Sigmoid colon (tissue), 6 donors: ENCODE measurements at regions not wholly inside any gene's neighbourhood (a gene's known extent, or its start where the extent isn't known, plus 50 kb on each side); places are given as distances from the start of the nearest gene placed in this dataset.

Experiments
- DNase-seq: peaks from one replicate; pipeline ENCODE4 v3.0.0-alpha.2; 2019
- H3K27ac ChIP-seq, 4 donors: fragments of 200-600 bp; sonication (generic); one replicate each; pipeline ENCODE4 v1.5.1; 2016 to 2019; ENCODE audit warnings: mild to moderate bottlenecking in 1 of 4
- H3K27me3 ChIP-seq, 3 donors: fragments of 200-600 bp; sonication (generic); one replicate each; pipeline ENCODE4 v1.5.1; 2019; ENCODE audit warnings: mild to moderate bottlenecking in 1 of 3
- H3K36me3 ChIP-seq, 4 donors: fragments of 200-600 bp; sonication (generic); one replicate each; pipeline ENCODE4 v1.5.1; 2016 to 2019
- H3K4me1 ChIP-seq, 4 donors: fragments of 200-600 bp; sonication (generic); one replicate each; pipeline ENCODE4 v1.5.1; 2017 to 2019
- H3K4me3 ChIP-seq, 4 donors: fragments of 200-600 bp; sonication (generic); one replicate each; pipeline ENCODE4 v1.5.1; 2017 to 2019; ENCODE audit warnings: mild to moderate bottlenecking in 2 of 4, moderate library complexity in 1 of 4
- H3K9me3 ChIP-seq, 4 donors: fragments of 200-600 bp in 3 of 4; sonication (generic) in 3 of 4; one replicate each; pipeline versions ENCODE4 v1.5.1 to v1.6.1; 2013 to 2019
- EP300 ChIP-seq, 4 donors: sonication (generic); formaldehyde crosslinking; IDR thresholded peaks; one replicate each; pipeline ENCODE4 v1.6.1; 2017; ENCODE audit warnings: antibody characterized with exemption in 4 of 4
- POLR2A ChIP-seq, 2 donors: fragments of 450-650 bp; IDR thresholded peaks; one replicate each; pipeline ENCODE4 v1.6.1; 2016; ENCODE audit warnings: antibody characterized with exemption in 2 of 2, mild to moderate bottlenecking in 2 of 2, moderate library complexity in 2 of 2
- POLR2AphosphoS5 ChIP-seq, 4 donors: sonication (generic); formaldehyde crosslinking; IDR thresholded peaks; one replicate each; pipeline ENCODE4 v1.6.1; 2017; ENCODE audit warnings: antibody characterized with exemption in 4 of 4
- WGBS, 2 donors: extraction: QIAGEN DNeasy Blood & Tissue Kit; methylation state at CpG; one replicate each; pipeline ENCODE4 v1.1.7; 2013; 5-methylcytosine and 5-hydroxymethylcytosine counted together
- intact Hi-C: fragments of 100-400 bp; cut with DNase I; formaldehyde crosslinking; loops from one replicate; pipeline ENCODE4 v1.15.1; 2023
- TF ChIP-seq, protein P1 (sequence below), 4 experiments: fragments of 450-650 bp in 3 of 4; fragments of 200-600 bp in 1 of 4; IDR thresholded peaks; one replicate each; pipeline ENCODE4 v1.5.1; 2016 to 2019; ENCODE audit warnings: antibody characterized with exemption in 4 of 4, mild to moderate bottlenecking in 3 of 4, moderate library complexity in 2 of 4
- donor health status: healthy with polysubstance abuse.
- donor health status: healthy.

DNA sequence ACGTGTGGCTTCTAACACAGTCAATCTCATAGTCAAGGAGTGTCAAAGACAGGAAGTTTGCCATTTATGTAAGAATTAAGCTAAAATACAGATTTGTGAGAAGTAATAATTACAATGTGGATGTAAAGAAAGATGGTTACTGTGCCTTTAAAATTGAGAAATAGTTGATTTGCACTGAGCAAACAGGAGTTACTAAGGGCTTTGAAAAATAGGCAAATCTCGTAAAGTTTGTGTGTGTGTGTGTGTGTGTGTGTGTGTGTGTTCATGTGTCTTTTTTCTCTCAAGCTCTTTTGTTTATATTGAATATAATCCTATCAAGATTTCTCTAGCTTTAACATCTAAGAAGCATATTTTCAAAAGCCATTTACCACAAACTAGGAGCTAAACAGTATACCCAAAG, 2284.5 kb downstream of the LRRC4C start:
- H3K4me1 ChIP-seq: no peaks in the 10 kb centered on the region
- TF ChIP-seq EP300 (IDR thresholded peaks at IDR 0.05) (no peak), POLR2A (IDR thresholded peaks at IDR 0.05) (no peak), POLR2AphosphoS5 (IDR thresholded peaks at IDR 0.05) (no peak)
- TF ChIP-seq, protein P1, sequence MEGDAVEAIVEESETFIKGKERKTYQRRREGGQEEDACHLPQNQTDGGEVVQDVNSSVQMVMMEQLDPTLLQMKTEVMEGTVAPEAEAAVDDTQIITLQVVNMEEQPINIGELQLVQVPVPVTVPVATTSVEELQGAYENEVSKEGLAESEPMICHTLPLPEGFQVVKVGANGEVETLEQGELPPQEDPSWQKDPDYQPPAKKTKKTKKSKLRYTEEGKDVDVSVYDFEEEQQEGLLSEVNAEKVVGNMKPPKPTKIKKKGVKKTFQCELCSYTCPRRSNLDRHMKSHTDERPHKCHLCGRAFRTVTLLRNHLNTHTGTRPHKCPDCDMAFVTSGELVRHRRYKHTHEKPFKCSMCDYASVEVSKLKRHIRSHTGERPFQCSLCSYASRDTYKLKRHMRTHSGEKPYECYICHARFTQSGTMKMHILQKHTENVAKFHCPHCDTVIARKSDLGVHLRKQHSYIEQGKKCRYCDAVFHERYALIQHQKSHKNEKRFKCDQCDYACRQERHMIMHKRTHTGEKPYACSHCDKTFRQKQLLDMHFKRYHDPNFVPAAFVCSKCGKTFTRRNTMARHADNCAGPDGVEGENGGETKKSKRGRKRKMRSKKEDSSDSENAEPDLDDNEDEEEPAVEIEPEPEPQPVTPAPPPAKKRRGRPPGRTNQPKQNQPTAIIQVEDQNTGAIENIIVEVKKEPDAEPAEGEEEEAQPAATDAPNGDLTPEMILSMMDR (IDR thresholded peaks at IDR 0.05): no peak
- H3K9me3 ChIP-seq: no peaks in the 10 kb centered on the region
- DNase-seq: no peak
- WGBS, 2 donors: 25 to 50% methylated on average over 2 of the region's 2 CpGs
- intact Hi-C loops: no loop called here
- no peaks in the 10 kb centered on the region for H3K27me3 ChIP-seq
- H3K4me3 ChIP-seq: no peak overlapping the region
- H3K27ac ChIP-seq: no peak overlapping the region
- no peaks in the 10 kb centered on the region for H3K36me3 ChIP-seq

DNA sequence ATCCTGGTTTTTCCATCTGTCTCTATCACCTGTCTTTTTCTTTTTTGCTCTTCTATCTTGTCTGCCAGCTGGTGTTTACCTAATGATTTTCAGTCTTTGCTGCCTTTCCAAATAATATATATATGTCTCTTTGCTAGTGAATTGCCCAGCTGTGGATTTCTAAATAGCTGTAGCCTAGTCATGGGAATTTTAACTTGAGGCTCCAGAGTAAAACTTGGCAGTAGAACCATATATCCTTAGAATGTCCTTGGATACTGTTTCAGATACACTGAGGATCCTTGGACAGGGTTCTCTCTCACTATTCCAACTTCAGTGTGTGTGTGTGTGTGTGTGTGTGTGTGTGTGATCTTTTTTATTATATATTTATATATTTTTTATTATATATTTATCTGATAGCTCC, 2285.3 kb downstream of the LRRC4C start:
- Histone ChIP-seq H3K4me3 (no peak overlapping the region), H3K27me3 (no peaks in the 10 kb centered on the region), H3K4me1 (no peaks in the 10 kb centered on the region), H3K27ac (no peak overlapping the region), H3K9me3 (no peaks in the 10 kb centered on the region), H3K36me3 (no peaks in the 10 kb centered on the region)
- intact Hi-C loops: no loop called here
- DNase-seq: no peak
- TF ChIP-seq POLR2A (IDR thresholded peaks at IDR 0.05): no peak
- TF ChIP-seq POLR2AphosphoS5 (IDR thresholded peaks at IDR 0.05): no peak
- no peak for TF ChIP-seq EP300 (IDR thresholded peaks at IDR 0.05)
- TF ChIP-seq, protein P1 (IDR thresholded peaks at IDR 0.05): no peak

DNA sequence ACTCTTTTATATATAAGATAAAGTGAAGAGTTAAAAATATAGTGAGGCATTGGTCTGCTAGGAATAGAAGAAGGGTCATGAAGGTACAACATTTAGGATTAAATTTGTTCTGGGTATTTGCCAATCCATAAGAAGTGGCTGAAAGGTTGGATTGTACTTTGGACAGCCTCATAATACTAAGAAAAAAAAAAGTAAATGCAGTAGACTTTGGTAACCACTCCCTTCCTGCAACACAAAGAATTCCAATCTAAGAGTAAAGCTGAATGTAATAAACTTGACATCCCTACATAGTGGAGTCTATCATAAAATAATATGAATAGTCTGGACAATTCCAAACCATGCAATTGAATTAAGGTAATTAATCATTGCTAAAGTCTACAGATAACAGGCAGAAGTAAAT, 2294.4 kb downstream of the LRRC4C start:
- intact Hi-C loops: no loop called here
- Histone ChIP-seq H3K27me3 (no peaks in the 10 kb centered on the region), H3K9me3 (no peaks in the 10 kb centered on the region), H3K4me3 (no peak overlapping the region), H3K27ac (no peak overlapping the region), H3K36me3 (no peaks in the 10 kb centered on the region), H3K4me1 (no peaks in the 10 kb centered on the region)
- no peak for TF ChIP-seq POLR2AphosphoS5 (IDR thresholded peaks at IDR 0.05)
- TF ChIP-seq EP300 (IDR thresholded peaks at IDR 0.05): no peak
- TF ChIP-seq POLR2A (IDR thresholded peaks at IDR 0.05): no peak
- TF ChIP-seq, protein P1 (IDR thresholded peaks at IDR 0.05): no peak
- no peak for DNase-seq

DNA sequence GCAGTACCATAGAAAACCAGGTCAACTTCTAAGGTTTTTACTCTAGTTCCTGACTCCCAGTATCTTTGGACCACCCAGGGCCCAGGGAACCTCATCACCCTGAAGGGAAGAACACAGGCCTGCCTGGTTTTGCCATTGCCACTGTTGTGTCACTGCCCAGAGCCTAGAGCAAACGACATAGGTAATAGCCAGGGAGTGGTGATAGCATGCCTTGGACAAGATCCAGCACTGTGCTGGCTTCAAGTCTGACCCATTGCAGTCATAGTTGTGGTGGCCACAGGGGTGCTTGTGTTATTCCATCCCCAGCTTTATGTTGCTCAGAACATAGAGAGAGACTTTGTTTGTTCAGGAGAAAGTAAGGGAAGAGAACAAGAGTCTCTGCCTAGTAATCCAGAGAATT, 2310.2 kb downstream of the LRRC4C start:
- Histone ChIP-seq H3K4me3 (no peak overlapping the region), H3K27ac (no peak overlapping the region), H3K36me3 (no peaks in the 10 kb centered on the region), H3K9me3 (peaks cover 0 to 2% (median 0%) of the 10 kb centered on the region in 4 donors), H3K4me1 (no peaks in the 10 kb centered on the region), H3K27me3 (no peaks in the 10 kb centered on the region)
- WGBS, 2 donors: 10 to 55% methylated on average over 1 of the region's 1 CpG
- TF ChIP-seq POLR2AphosphoS5 (IDR thresholded peaks at IDR 0.05) (no peak), EP300 (IDR thresholded peaks at IDR 0.05) (no peak), POLR2A (IDR thresholded peaks at IDR 0.05) (no peak)
- TF ChIP-seq, protein P1 (IDR thresholded peaks at IDR 0.05): no peak
- DNase-seq: no peak
- intact Hi-C loops: no loop called here

DNA sequence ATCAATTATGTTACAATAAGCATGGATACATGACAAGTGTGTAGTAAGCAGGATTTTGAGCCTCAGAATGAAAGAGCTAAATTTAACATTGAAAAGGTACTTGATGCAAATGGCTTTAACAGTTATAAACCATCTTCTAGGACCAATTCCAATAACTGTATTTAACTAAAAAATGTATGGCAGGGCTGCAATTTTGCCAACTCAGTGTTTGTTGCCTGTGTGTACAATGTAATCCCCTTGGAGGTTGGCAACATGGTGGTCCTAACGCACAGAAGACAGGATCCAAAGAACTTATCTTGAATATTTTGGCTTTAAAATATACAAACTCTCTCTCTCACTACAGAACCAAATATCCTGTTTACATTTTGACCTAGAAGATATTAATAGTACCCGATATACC, 2314.1 kb downstream of the LRRC4C start:
- no peak for DNase-seq
- Histone ChIP-seq H3K4me3 (no peak overlapping the region), H3K27ac (no peak overlapping the region), H3K9me3 (no peaks in the 10 kb centered on the region), H3K36me3 (no peaks in the 10 kb centered on the region), H3K4me1 (no peaks in the 10 kb centered on the region), H3K27me3 (no peaks in the 10 kb centered on the region)
- 86 to 88% methylated on average over 2 of the region's 2 CpGs for WGBS, 2 donors
- intact Hi-C loops: no loop called here
- TF ChIP-seq, protein P1 (IDR thresholded peaks at IDR 0.05): no peak
- TF ChIP-seq POLR2A (IDR thresholded peaks at IDR 0.05) (no peak), POLR2AphosphoS5 (IDR thresholded peaks at IDR 0.05) (no peak), EP300 (IDR thresholded peaks at IDR 0.05) (no peak)
